BJ (cell line): ENCODE measurements at regions not wholly inside any gene's neighbourhood (a gene's known extent, or its start where the extent isn't known, plus 50 kb on each side); places are given as distances from the start of the nearest gene placed in this dataset.

Experiments used
- CTCF ChIA-PET: fragments of 350-600 bp; formaldehyde crosslinking; extraction: SDS; loops from one replicate; lab custom pipeline; 2021; ENCODE audit warnings: antibody characterized with exemption, inconsistent platforms; lab: Yijun Ruan, JAX
- POLR2A ChIA-PET: fragments of 300-600 bp; sonication (Branson Sonifier 250); formaldehyde crosslinking; extraction: SDS; loops from one replicate; lab custom pipeline; 2021; ENCODE audit warnings: antibody characterized with exemption; lab: Charles Lee
- DNase-seq: peaks from one replicate; pipeline ENCODE4 v3.0.0-alpha.2; 2011; ENCODE audit warnings: low read depth
- H3K27me3 ChIP-seq: 2 replicates; pipeline ENCODE4 v1.6.0; 2011; ENCODE audit warnings: low read length; ENCODE audit not compliant: control insufficient read depth, insufficient read depth
- H3K36me3 ChIP-seq: 2 replicates; pipeline ENCODE4 v1.5.1; 2011; ENCODE audit warnings: low read length; ENCODE audit not compliant: control insufficient read depth, insufficient read depth
- H3K4me3 ChIP-seq: 2 replicates; pipeline ENCODE4 v1.5.1; 2011; ENCODE audit warnings: low read depth, mild to moderate bottlenecking, control low read depth, low read length
- TF ChIP-seq, protein P1 (sequence below): IDR thresholded peaks from 2 replicates; pipeline ENCODE4 v1.5.1; 2011; ENCODE audit warnings: low read depth, mild to moderate bottlenecking, control low read depth, inconsistent platforms, low read length, moderate library complexity; ENCODE audit not compliant: insufficient read depth

DNA sequence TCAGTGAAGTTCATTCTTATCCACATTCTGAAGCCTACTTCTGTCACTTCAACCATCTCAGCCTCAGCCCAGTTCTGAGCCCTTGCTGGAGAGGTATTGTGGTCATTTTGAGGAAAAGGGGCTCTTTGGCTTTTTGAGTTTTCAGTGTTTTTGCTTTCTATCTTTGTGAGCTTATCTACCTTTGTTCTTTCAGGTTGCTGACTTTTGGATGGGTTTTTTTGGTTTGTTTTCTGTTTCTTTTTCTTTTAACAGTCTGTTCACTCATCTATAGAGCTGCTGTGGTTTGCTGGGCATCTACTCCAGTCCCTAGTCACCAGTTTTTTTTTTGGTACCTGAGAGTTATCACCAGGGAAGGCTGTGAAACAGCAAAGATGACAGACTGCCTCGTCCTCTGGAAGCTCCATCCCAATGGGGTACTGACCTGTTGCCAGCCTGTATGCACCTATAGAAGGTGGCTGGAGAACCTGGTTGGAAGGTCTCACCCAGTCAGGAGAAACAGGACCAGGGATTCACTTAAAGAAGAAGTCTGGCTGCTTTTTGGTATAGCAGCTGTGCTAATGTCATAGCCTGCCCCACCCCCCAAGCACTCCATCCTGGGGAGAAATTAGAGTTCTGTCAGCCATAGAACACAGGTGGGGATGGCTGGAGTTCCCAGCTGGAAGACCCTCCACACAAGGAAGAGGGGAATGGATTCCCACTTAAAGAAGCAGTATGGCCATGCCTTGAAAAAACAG lies 138.6 kb upstream of the TSLP start:
- Histone ChIP-seq H3K27me3 (no peaks in the 10 kb centered on the region), H3K4me3 (no peak overlapping the region), H3K36me3 (no peaks in the 10 kb centered on the region)
- DNase-seq = no peak
- ChIA-PET POLR2A (no interaction called here), CTCF (no interaction called here)
- TF ChIP-seq, protein P1, sequence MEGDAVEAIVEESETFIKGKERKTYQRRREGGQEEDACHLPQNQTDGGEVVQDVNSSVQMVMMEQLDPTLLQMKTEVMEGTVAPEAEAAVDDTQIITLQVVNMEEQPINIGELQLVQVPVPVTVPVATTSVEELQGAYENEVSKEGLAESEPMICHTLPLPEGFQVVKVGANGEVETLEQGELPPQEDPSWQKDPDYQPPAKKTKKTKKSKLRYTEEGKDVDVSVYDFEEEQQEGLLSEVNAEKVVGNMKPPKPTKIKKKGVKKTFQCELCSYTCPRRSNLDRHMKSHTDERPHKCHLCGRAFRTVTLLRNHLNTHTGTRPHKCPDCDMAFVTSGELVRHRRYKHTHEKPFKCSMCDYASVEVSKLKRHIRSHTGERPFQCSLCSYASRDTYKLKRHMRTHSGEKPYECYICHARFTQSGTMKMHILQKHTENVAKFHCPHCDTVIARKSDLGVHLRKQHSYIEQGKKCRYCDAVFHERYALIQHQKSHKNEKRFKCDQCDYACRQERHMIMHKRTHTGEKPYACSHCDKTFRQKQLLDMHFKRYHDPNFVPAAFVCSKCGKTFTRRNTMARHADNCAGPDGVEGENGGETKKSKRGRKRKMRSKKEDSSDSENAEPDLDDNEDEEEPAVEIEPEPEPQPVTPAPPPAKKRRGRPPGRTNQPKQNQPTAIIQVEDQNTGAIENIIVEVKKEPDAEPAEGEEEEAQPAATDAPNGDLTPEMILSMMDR = no peak

DNA sequence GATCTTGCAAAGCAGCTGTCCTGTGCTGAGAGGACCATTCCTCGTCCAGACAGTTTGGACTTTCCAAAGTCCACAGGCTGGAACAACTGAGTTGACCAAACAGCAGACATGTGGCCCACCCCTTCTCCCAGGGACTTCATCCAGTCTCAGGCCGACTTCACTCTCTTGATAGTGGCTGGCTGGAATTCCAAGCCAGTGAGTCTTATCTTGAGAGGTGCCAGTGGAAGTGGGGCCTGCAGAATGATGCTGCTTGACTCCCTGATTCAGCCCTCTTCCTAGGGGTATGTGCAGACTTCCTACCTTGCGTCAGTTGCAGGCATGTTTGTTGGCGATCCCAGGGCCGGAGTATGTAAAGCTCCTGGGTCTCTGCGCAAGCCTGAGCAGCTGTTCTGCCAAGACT lies 131.4 kb upstream of the TSLP start:
- CTCF ChIA-PET = no interaction called here
- Histone ChIP-seq H3K27me3 (no peaks in the 10 kb centered on the region; the same call in 1 of the 2 replicates), H3K36me3 (no peaks in the 10 kb centered on the region), H3K4me3 (no peak overlapping the region)
- TF ChIP-seq, protein P1 = no peak
- POLR2A ChIA-PET = no interaction called here
- DNase-seq = no peak

DNA sequence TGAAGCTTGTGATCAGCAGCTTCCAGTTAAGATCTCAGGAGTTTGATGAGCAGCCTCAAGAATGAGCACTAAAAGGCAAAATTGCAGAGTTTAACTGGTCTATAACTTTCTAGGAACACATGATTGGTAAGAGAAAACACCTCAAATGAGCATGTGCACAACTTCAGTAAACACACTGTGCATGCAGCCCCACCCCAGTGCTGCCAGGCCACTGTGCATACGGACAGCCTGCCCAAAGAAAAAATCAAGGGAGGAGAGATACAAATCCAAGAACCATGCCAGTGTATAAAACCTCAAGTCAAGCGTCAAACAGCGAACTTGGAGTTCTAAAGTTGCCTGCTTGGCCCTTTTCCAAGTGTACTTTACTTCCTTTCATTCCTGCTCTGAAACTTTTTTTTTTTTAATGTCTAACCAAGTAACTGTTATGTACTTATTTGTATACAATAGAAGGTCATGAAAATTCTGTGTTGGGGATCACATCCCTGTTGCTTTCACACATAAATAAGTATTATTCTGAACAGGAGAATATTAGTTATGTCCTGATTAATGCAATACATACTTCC lies 125.6 kb upstream of the TSLP start:
- H3K4me3 ChIP-seq = no peak overlapping the region
- DNase-seq = no peak
- no peaks in the 10 kb centered on the region for H3K36me3 ChIP-seq
- TF ChIP-seq, protein P1 = no peak
- no peaks in the 10 kb centered on the region; the same call in 1 of the 2 replicates for H3K27me3 ChIP-seq
- ChIA-PET POLR2A (no interaction called here), CTCF (interaction anchor here (0.6 kb wide), 1 partner anchor 253 kb away, joined by 3 read pairs; no protein-coding TSS in a partner anchor)

DNA sequence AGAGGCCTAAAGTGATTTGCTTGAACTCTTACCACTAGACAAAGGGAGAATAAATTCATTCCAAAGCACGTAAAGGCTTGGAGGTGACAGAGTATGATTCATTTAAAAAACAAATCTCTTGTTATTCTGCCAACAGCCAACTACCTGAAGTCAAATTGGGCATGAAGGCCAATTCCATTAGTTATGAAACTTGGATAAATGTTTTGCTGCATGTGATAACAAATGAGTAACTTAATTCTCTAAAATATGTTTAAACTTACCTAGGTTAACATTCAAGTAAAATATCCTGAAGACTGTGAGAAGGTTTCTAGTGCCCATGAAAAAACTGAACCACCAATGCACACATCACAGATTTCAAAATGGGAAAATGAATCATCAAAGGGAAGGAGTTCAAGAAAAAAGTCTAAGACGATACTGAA lies 120.1 kb upstream of the TSLP start:
- ChIA-PET CTCF (no interaction called here), POLR2A (no interaction called here)
- no peaks in the 10 kb centered on the region for H3K27me3 ChIP-seq
- TF ChIP-seq, protein P1 = no peak
- no peaks in the 10 kb centered on the region for H3K36me3 ChIP-seq
- no peak overlapping the region for H3K4me3 ChIP-seq
- DNase-seq = no peak

DNA sequence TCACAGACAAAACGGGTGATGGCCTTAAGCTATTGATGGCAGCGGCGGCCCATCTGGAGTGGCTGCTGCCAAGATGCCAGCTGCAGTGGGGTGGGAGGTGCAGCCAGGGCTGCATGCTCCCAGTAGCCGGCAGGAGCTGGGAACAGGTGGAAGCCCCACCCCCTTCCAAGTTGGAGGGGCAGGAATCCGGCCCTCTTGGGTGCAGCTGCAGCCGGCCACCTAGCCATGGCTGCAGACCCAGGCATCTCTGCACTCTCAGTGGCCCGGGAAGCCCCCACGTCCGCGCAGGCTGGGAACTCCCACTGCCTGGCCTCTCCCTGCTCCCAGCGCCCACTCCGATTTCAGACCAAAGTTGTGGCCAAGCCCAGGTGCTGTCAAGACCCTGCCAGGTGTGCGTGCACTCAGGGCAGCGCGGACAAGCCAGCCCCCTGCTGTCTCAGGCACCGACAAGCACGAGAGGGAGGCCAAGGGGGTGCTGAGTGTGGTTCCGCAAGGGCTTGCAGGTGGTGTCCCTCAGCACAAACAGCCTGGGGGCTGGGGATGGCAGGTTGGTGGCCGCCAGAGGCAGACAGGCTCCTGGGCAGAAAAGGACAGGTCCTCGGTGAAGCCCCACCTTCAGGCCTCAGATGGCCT lies 115.1 kb upstream of the TSLP start:
- Histone ChIP-seq H3K4me3 (no peak overlapping the region), H3K27me3 (no peaks in the 10 kb centered on the region), H3K36me3 (no peaks in the 10 kb centered on the region)
- POLR2A ChIA-PET = no interaction called here
- CTCF ChIA-PET = no interaction called here
- no peak for DNase-seq
- TF ChIP-seq, protein P1 = no peak
